ENCODE measurements at regions not wholly inside any gene's neighbourhood (a gene's known extent, or its start where the extent isn't known, plus 50 kb on each side); places are given as distances from the start of the nearest gene placed in this dataset.

DNA sequence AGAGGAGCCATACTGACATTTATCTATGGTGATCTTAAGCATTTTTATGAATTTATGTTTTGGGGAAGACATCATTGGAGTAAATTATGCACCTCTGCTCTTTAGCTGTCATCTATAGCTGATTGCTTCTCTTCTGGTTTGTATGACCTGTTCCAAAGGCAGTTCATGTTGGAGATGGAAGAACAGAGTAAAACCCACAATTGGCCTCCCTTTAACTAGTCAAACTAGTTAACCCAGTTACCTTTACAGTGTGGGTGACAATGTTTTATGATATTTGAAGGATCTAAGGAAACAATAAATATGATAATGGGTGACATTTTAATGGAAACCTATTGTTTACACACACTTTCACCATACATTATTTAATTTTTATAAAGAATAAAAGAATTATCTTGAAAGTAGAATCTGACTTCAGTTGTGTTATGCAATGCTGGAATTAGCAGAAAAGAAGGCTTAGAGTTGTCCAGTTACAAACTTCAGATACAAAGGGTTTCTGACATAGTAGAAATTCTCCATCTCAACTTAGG lies 263.5 kb downstream of the NFKBIZ start:
- intact Hi-C loops (cut with micrococcal nuclease; ENCODE audit: unreplicated experiment) = no loop called here
- no peaks in the 10 kb centered on the region for H3K36me3 ChIP-seq (ENCODE audit: control insufficient read depth in 2 of 2, insufficient read depth in 2 of 2, low read length in 1 of 2)
- FAIRE-seq = no peak
- ChIA-PET CTCF (interaction anchor here (1.9 kb wide), 1 partner anchor 116 kb away, joined by 11 read pairs; no protein-coding TSS in a partner anchor), SMC1A (ENCODE audit: uncharacterized antibody, unreplicated experiment) (interaction anchor here (1.1 to 1.7 kb wide), 3 partner anchors 16 to 109 kb away, joined by 3 to 8 read pairs (median 3); no protein-coding TSS in a partner anchor), RAD21 (ENCODE audit: unreplicated experiment) (no interaction called here), POLR2A (no interaction called here)
- H2AFZ ChIP-seq (ENCODE audit: control insufficient read depth, low read depth, low read length) = no peak overlapping the region
- no TSS peak for BruUV-seq (replicated peaks)
- ATAC-seq = no peak
- H3K27ac ChIP-seq (ENCODE audit: control insufficient read depth, insufficient read depth) = no peak overlapping the region
- in situ Hi-C loops (cut with MboI) = no loop called here
- no peaks in the 10 kb centered on the region for H4K20me1 ChIP-seq (ENCODE audit: control insufficient read depth, insufficient read depth)
- no peak overlapping the region for H3K9ac ChIP-seq (ENCODE audit: control insufficient read depth, insufficient read depth, low read length)
- TF ChIP-seq, protein P1, sequence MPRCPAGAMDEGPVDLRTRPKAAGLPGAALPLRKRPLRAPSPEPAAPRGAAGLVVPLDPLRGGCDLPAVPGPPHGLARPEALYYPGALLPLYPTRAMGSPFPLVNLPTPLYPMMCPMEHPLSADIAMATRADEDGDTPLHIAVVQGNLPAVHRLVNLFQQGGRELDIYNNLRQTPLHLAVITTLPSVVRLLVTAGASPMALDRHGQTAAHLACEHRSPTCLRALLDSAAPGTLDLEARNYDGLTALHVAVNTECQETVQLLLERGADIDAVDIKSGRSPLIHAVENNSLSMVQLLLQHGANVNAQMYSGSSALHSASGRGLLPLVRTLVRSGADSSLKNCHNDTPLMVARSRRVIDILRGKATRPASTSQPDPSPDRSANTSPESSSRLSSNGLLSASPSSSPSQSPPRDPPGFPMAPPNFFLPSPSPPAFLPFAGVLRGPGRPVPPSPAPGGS (IDR thresholded peaks at IDR 0.05; ENCODE audit: borderline replicate concordance, insufficient read depth, low read depth, low read length, poor library complexity, severe bottlenecking) = no peak
- TF ChIP-seq POLR2AphosphoS2 (IDR thresholded peaks at IDR 0.05; ENCODE audit: low read depth, low read length) (no peak), FOS (IDR thresholded peaks at IDR 0.05; ENCODE audit: borderline replicate concordance, extremely low read depth, insufficient read length) (no peak)
- H3K4me3 ChIP-seq = no peak overlapping the region
- H3K9me3 ChIP-seq (replicated peaks; ENCODE audit: control insufficient read depth, insufficient read depth, low read length) = no peaks in the 10 kb centered on the region; the same call in 2 of the 3 replicates
- no peaks in the 10 kb centered on the region for H3K4me1 ChIP-seq (ENCODE audit: control insufficient read depth, insufficient read depth, low read length)
- no peak overlapping the region for H3K4me2 ChIP-seq (ENCODE audit: control insufficient read depth, insufficient read depth)
- H3K79me2 ChIP-seq (ENCODE audit: control insufficient read depth, insufficient read depth, low read length) = no peaks in the 10 kb centered on the region
- H3K27me3 ChIP-seq (replicated peaks in 1 of 2; ENCODE audit: control insufficient read depth in 2 of 2, insufficient read depth in 2 of 2, low read length in 1 of 2) = no peaks in the 10 kb centered on the region
- no peak for DNase-seq (ENCODE audit: low read depth, low spot score)

DNA sequence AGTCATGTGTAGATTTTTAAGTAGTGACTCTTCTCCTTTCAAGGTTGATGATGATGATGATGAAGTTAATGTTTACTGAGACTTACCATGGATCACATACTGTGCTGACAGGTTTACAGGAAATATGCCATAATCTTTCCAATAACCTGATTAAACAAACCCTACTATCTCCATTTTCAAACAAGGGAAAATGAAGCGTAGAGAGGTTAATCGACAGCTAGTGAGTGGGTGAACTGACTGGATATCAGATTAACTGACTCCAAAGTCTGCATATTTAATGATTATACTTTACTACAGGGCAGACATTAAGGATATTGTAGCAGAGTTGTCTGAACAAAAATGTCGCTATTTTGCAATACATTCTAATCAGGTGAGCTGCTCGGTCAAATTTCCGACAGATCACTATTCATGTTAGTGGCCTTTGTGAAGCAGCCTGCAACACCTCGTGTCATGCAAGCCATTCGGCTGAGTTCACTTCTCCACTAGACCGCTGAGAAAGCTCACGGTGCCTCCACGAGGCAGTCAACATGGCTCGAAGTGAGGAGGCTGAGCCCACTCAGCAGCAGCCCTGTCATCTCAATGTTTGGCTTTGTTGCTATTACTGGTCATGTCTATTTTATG lies 264.2 kb downstream of the NFKBIZ start:
- 66% methylated on average over 11 of the region's 11 CpGs for WGBS (ENCODE audit: insufficient coverage, insufficient replicate concordance, low lambda C conversion rate, missing lambda C conversion rate)
- Histone ChIP-seq H3K4me2 (ENCODE audit: control insufficient read depth, insufficient read depth) (no peak overlapping the region), H3K36me3 (ENCODE audit: control insufficient read depth in 2 of 2, insufficient read depth in 2 of 2, low read length in 1 of 2) (no peaks in the 10 kb centered on the region), H3K9ac (ENCODE audit: control insufficient read depth, insufficient read depth, low read length) (no peak overlapping the region), H3K79me2 (ENCODE audit: control insufficient read depth, insufficient read depth, low read length) (no peaks in the 10 kb centered on the region), H3K9me3 (replicated peaks; ENCODE audit: control insufficient read depth, insufficient read depth, low read length) (no peaks in the 10 kb centered on the region; the same call in 2 of the 3 replicates), H3K4me3 (no peak overlapping the region), H2AFZ (ENCODE audit: control insufficient read depth, low read depth, low read length) (no peak overlapping the region), H3K27ac (ENCODE audit: control insufficient read depth, insufficient read depth) (no peak overlapping the region), H3K4me1 (ENCODE audit: control insufficient read depth, insufficient read depth, low read length) (no peaks in the 10 kb centered on the region), H4K20me1 (ENCODE audit: control insufficient read depth, insufficient read depth) (no peaks in the 10 kb centered on the region), H3K27me3 (replicated peaks in 1 of 2; ENCODE audit: control insufficient read depth in 2 of 2, insufficient read depth in 2 of 2, low read length in 1 of 2) (no peaks in the 10 kb centered on the region)
- no peak for ATAC-seq
- ChIA-PET POLR2A (no interaction called here), CTCF (interaction anchor here (0.7 to 1.9 kb wide), 4 partner anchors 17 to 299 kb away, joined by 3 to 11 read pairs (median 4); no protein-coding TSS in a partner anchor), SMC1A (ENCODE audit: uncharacterized antibody, unreplicated experiment) (interaction anchor here (0.8 to 1.7 kb wide), 3 partner anchors 17 to 64 kb away, joined by 3 to 8 read pairs (median 4); no protein-coding TSS in a partner anchor), RAD21 (ENCODE audit: unreplicated experiment) (no interaction called here)
- BruUV-seq (replicated peaks) = no TSS peak
- DNase-seq (ENCODE audit: low read depth, low spot score) = no peak
- in situ Hi-C loops (cut with MboI) = no loop called here
- no peak for FAIRE-seq
- intact Hi-C loops (cut with micrococcal nuclease; ENCODE audit: unreplicated experiment) = no loop called here
- TF ChIP-seq, protein P2, sequence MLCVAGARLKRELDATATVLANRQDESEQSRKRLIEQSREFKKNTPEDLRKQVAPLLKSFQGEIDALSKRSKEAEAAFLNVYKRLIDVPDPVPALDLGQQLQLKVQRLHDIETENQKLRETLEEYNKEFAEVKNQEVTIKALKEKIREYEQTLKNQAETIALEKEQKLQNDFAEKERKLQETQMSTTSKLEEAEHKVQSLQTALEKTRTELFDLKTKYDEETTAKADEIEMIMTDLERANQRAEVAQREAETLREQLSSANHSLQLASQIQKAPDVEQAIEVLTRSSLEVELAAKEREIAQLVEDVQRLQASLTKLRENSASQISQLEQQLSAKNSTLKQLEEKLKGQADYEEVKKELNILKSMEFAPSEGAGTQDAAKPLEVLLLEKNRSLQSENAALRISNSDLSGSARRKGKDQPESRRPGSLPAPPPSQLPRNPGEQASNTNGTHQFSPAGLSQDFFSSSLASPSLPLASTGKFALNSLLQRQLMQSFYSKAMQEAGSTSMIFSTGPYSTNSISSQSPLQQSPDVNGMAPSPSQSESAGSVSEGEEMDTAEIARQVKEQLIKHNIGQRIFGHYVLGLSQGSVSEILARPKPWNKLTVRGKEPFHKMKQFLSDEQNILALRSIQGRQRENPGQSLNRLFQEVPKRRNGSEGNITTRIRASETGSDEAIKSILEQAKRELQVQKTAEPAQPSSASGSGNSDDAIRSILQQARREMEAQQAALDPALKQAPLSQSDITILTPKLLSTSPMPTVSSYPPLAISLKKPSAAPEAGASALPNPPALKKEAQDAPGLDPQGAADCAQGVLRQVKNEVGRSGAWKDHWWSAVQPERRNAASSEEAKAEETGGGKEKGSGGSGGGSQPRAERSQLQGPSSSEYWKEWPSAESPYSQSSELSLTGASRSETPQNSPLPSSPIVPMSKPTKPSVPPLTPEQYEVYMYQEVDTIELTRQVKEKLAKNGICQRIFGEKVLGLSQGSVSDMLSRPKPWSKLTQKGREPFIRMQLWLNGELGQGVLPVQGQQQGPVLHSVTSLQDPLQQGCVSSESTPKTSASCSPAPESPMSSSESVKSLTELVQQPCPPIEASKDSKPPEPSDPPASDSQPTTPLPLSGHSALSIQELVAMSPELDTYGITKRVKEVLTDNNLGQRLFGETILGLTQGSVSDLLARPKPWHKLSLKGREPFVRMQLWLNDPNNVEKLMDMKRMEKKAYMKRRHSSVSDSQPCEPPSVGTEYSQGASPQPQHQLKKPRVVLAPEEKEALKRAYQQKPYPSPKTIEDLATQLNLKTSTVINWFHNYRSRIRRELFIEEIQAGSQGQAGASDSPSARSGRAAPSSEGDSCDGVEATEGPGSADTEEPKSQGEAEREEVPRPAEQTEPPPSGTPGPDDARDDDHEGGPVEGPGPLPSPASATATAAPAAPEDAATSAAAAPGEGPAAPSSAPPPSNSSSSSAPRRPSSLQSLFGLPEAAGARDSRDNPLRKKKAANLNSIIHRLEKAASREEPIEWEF (IDR thresholded peaks at IDR 0.05; ENCODE audit: insufficient replicate concordance, low read depth, low read length) = no peak
- TF ChIP-seq, protein P3, sequence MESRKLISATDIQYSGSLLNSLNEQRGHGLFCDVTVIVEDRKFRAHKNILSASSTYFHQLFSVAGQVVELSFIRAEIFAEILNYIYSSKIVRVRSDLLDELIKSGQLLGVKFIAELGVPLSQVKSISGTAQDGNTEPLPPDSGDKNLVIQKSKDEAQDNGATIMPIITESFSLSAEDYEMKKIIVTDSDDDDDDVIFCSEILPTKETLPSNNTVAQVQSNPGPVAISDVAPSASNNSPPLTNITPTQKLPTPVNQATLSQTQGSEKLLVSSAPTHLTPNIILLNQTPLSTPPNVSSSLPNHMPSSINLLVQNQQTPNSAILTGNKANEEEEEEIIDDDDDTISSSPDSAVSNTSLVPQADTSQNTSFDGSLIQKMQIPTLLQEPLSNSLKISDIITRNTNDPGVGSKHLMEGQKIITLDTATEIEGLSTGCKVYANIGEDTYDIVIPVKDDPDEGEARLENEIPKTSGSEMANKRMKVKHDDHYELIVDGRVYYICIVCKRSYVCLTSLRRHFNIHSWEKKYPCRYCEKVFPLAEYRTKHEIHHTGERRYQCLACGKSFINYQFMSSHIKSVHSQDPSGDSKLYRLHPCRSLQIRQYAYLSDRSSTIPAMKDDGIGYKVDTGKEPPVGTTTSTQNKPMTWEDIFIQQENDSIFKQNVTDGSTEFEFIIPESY (IDR thresholded peaks at IDR 0.05) = no peak
- no peak for TF ChIP-seq ATF7 (IDR thresholded peaks at IDR 0.05; ENCODE audit: low read depth)
